SK-N-SH (cell line): ENCODE measurements at regions not wholly inside any gene's neighbourhood (a gene's known extent, or its start where the extent isn't known, plus 50 kb on each side); places are given as distances from the start of the nearest gene placed in this dataset.

Experiments
- CTCF ChIA-PET: fragments of 300-600, 350-600 bp; formaldehyde crosslinking; extraction: SDS; loops from one replicate; lab custom pipeline; 2021; lab: Yijun Ruan, JAX
- POLR2A ChIA-PET: fragments of 350-600 bp; sonication (Branson Sonifier 250); formaldehyde crosslinking; extraction: SDS; loops from one replicate; lab custom pipeline; 2020; ENCODE audit warnings: antibody characterized with exemption, inconsistent platforms; lab: Yijun Ruan, JAX
- DNase-seq: peaks from one replicate; pipeline ENCODE4 v3.0.0; 2012
- H2AFZ ChIP-seq: fragments of 200-600 bp; sonication (generic); 2 replicates; pipeline ENCODE4 v1.8.1; 2016; ENCODE audit warnings: antibody characterized with exemption, mild to moderate bottlenecking, low read depth
- H3F3A ChIP-seq: fragments of 200-600 bp; sonication (generic); replicated peaks from 2 replicates; pipeline ENCODE3; 2016; ENCODE audit warnings: antibody characterized with exemption, mild to moderate bottlenecking; ENCODE audit not compliant: insufficient read depth
- H3K27ac ChIP-seq, 2 experiments: fragments of 200-500 bp in 1 of 2; fragments of 200-600 bp in 1 of 2; sonication (Bioruptor generic) in 1 of 2; sonication (generic), shearing (Covaris generic) in 1 of 2; 2 replicates each; pipeline versions ENCODE4 v1.5.1 to v1.6.1; 2014 to 2016; ENCODE audit warnings: low read depth in 2 of 2, inconsistent platforms in 1 of 2, low read length in 1 of 2, mild to moderate bottlenecking in 1 of 2, mixed read lengths in 1 of 2
- H3K27me3 ChIP-seq: fragments of 200-600 bp; sonication (generic), shearing (Covaris generic); 2 replicates; pipeline ENCODE4 v1.6.1; 2016; ENCODE audit warnings: mixed run types; ENCODE audit not compliant: insufficient read depth
- H3K36me3 ChIP-seq, 2 experiments: fragments of 200-500 bp in 1 of 2; fragments of 200-600 bp in 1 of 2; sonication (Bioruptor generic) in 1 of 2; sonication (generic) in 1 of 2; replicated peaks in 1 of 2; 2 replicates each; pipeline versions ENCODE3 to v1.5.1; 2014 to 2016; ENCODE audit warnings: low read length in 1 of 2, mild to moderate bottlenecking in 1 of 2; ENCODE audit not compliant: insufficient read depth in 2 of 2, control insufficient read depth in 1 of 2
- H3K4me1 ChIP-seq, 2 experiments: fragments of 200-500 bp in 1 of 2; fragments of 200-600 bp in 1 of 2; sonication (Bioruptor generic) in 1 of 2; sonication (generic), shearing (Covaris generic) in 1 of 2; 2 replicates each; pipeline versions ENCODE4 v1.5.1 to v1.6.1; 2014 to 2016; ENCODE audit warnings: low read depth in 1 of 2, low read length in 1 of 2, mixed run types in 1 of 2; ENCODE audit not compliant: insufficient read depth in 2 of 2, control insufficient read depth in 1 of 2
- H3K4me2 ChIP-seq: fragments of 200-600 bp; sonication (generic), shearing (Covaris generic); 2 replicates; pipeline ENCODE4 v1.6.1; 2017; ENCODE audit warnings: mixed run types
- H3K4me3 ChIP-seq, 2 experiments: fragments of 200-500 bp in 1 of 2; fragments of 200-600 bp in 1 of 2; sonication (Bioruptor generic) in 1 of 2; sonication (generic), shearing (Covaris generic) in 1 of 2; 2 replicates each; pipeline versions ENCODE4 v1.5.1 to v1.8.1; 2014 to 2016; ENCODE audit warnings: low read depth in 2 of 2, inconsistent platforms in 1 of 2, low read length in 1 of 2, mild to moderate bottlenecking in 1 of 2, mixed read lengths in 1 of 2, moderate library complexity in 1 of 2
- H3K79me2 ChIP-seq: fragments of 200-600 bp; sonication (generic); 2 replicates; pipeline ENCODE4 v1.8.1; 2017; ENCODE audit warnings: mild to moderate bottlenecking; ENCODE audit not compliant: insufficient read depth
- H3K9ac ChIP-seq: fragments of 200-600 bp; sonication (generic); 2 replicates; pipeline ENCODE4 v1.6.1; 2017; ENCODE audit warnings: mixed run types
- H3K9me2 ChIP-seq: fragments of 200-600 bp; sonication (generic); 2 replicates; pipeline ENCODE4 v1.6.1; 2017; ENCODE audit warnings: mixed run types
- H3K9me3 ChIP-seq: fragments of 200-600 bp; sonication (generic); 2 replicates; pipeline ENCODE4 v1.6.1; 2017; ENCODE audit warnings: mixed run types, mild to moderate bottlenecking, moderate library complexity
- H4K20me1 ChIP-seq: fragments of 200-600 bp; sonication (generic); 2 replicates; pipeline ENCODE4 v1.6.1; 2017; ENCODE audit warnings: mild to moderate bottlenecking, mixed run types; ENCODE audit not compliant: insufficient read depth
- CHD2 ChIP-seq: fragments of 150-350 bp; IDR thresholded peaks from 2 replicates; pipeline ENCODE4 v1.6.1; 2018; ENCODE audit warnings: low read length; ENCODE audit not compliant: partially characterized antibody
- ELF1 ChIP-seq: IDR thresholded peaks from 2 replicates; pipeline ENCODE4 v1.4.0; 2012
- EP300 ChIP-seq, 2 experiments: IDR thresholded peaks; 2 replicates each; pipeline versions ENCODE4 v1.4.0 to v1.6.1; 2012; ENCODE audit warnings: borderline replicate concordance in 1 of 2, low read depth in 1 of 2, low read length in 1 of 2
- EZH2phosphoT487 ChIP-seq: fragments of 200-600 bp; sonication (generic); IDR thresholded peaks from 2 replicates; pipeline ENCODE4 v1.6.1; 2017; ENCODE audit warnings: low read depth, mixed run types, mild to moderate bottlenecking, antibody characterized with exemption, moderate library complexity, borderline replicate concordance
- FOXJ3 ChIP-seq: sonication (generic); formaldehyde crosslinking; IDR thresholded peaks from 2 replicates; pipeline ENCODE4 v1.5.1; 2020; ENCODE audit warnings: mild to moderate bottlenecking, missing genetic modification reagents
- FOXM1 ChIP-seq: IDR thresholded peaks from 2 replicates; pipeline ENCODE4 v1.4.0; 2012; ENCODE audit warnings: low read depth, mild to moderate bottlenecking
- IRF3 ChIP-seq: fragments of 150-350 bp; IDR thresholded peaks from 2 replicates; pipeline ENCODE4 v1.6.1; 2016; ENCODE audit warnings: mild to moderate bottlenecking, low read depth, low read length
- JUND ChIP-seq: IDR thresholded peaks from 2 replicates; pipeline ENCODE4 v1.4.0; 2012
- MXI1 ChIP-seq: IDR thresholded peaks from 2 replicates; pipeline ENCODE4 v1.6.1; 2012; ENCODE audit warnings: mild to moderate bottlenecking, low read depth, low read length, improper control_type of control experiment
- NFIC ChIP-seq: IDR thresholded peaks from 2 replicates; pipeline ENCODE4 v1.4.0; 2012; ENCODE audit warnings: borderline replicate concordance
- PBX3 ChIP-seq: IDR thresholded peaks from 2 replicates; pipeline ENCODE4; 2012
- RCOR1 ChIP-seq: fragments of 150-350 bp; IDR thresholded peaks from 2 replicates; pipeline ENCODE4 v1.6.1; 2017; ENCODE audit warnings: antibody characterized with exemption, low read length
- REST ChIP-seq: IDR thresholded peaks from 2 replicates; pipeline ENCODE4 v1.6.1; 2012; ENCODE audit warnings: mild to moderate bottlenecking, low read depth, low read length, moderate library complexity
- RXRA ChIP-seq: IDR thresholded peaks from 2 replicates; pipeline ENCODE4 v1.4.0; 2012; ENCODE audit warnings: low read depth, mild to moderate bottlenecking, borderline replicate concordance
- SMC3 ChIP-seq: IDR thresholded peaks from 2 replicates; pipeline ENCODE4 v1.6.1; 2012; ENCODE audit warnings: low read depth, low read length, improper control_type of control experiment
- TAF1 ChIP-seq: IDR thresholded peaks from 2 replicates; pipeline ENCODE4 v1.6.1; 2012; ENCODE audit warnings: low read depth, mild to moderate bottlenecking, low read length, moderate library complexity, borderline replicate concordance
- TCF12 ChIP-seq: IDR thresholded peaks from 2 replicates; pipeline ENCODE4 v1.4.0; 2012
- USF2 ChIP-seq: fragments of 150-350 bp; IDR thresholded peaks from 2 replicates; pipeline ENCODE4 v1.6.1; 2017; ENCODE audit warnings: antibody characterized with exemption, low read length, low read depth, borderline replicate concordance
- WGBS: methylation state at CpG from one replicate; pipeline ENCODE4 v1.1.6; 2017; ENCODE audit warnings: low lambda C conversion rate; 5-methylcytosine and 5-hydroxymethylcytosine counted together
- TF ChIP-seq, protein P1 (sequence below): IDR thresholded peaks from 2 replicates; pipeline ENCODE4 v1.4.0; 2012; ENCODE audit warnings: low read depth, borderline replicate concordance
- TF ChIP-seq, protein P2 (sequence below): IDR thresholded peaks from 2 replicates; pipeline ENCODE4 v1.4.0; 2012; ENCODE audit warnings: low read depth

DNA sequence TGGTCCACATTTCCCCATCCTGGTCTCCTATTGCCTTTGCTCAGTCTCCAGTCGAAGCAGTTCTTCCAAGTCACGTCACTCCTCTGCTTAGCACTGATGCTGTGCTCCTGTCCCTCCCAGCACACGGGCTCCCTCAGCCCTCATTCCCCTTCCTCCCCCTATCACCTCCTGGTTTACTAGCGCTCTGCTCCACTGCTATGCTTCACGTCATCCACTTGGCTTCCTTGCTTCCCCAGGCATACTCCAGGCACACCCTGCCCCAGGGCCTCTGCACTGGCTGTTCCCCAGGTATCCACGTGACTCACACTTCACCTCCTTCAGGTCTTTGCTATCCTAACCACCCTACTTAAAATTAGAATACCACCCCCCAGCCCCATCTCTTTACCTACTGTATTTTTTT, 269.3 kb downstream of the GLI2 start:
- WGBS, result 67% methylated on average over 6 of the region's 6 CpGs
- Histone ChIP-seq H3K9me2 (no peaks in the 10 kb centered on the region), H3K4me2 (no peak overlapping the region), H3K4me1 (no peaks in the 10 kb centered on the region), H3K9me3 (no peaks in the 10 kb centered on the region), H3K9ac (no peak overlapping the region), H3K36me3 (no peaks in the 10 kb centered on the region), H3K27ac (no peak overlapping the region), H3K79me2 (no peaks in the 10 kb centered on the region), H3F3A (no peaks in the 10 kb centered on the region), H3K27me3 (no peaks in the 10 kb centered on the region), H3K4me3 (no peak overlapping the region), H4K20me1 (no peaks in the 10 kb centered on the region), H2AFZ (no peak overlapping the region)
- POLR2A ChIA-PET, result no interaction called here
- CTCF ChIA-PET, result interaction anchor here (0.6 to 1.2 kb wide), 4 partner anchors 13 to 55 kb away, joined by 3 read pairs; no protein-coding TSS in a partner anchor
- no peak for TF ChIP-seq REST
- TF ChIP-seq NFIC, result no peak
- TF ChIP-seq MXI1, result no peak
- no peak for TF ChIP-seq ELF1
- TF ChIP-seq JUND, result no peak
- TF ChIP-seq TCF12, result no peak
- no peak for TF ChIP-seq EP300 (IDR thresholded peaks at IDR 0.05; ENCODE audit: borderline replicate concordance in 1 of 2, low read depth in 1 of 2, low read length in 1 of 2)
- no peak for DNase-seq

GRCh38 chr2:121005453-121005852, 269.8 kb downstream of the GLI2 start:
- no peak overlapping the region for H3K27ac ChIP-seq
- no peak for DNase-seq
- H3K79me2 ChIP-seq, result no peaks in the 10 kb centered on the region
- no peaks in the 10 kb centered on the region for H3F3A ChIP-seq
- H3K4me3 ChIP-seq, result no peak overlapping the region
- POLR2A ChIA-PET, result no interaction called here
- 68% methylated on average over 3 of the region's 3 CpGs for WGBS
- H4K20me1 ChIP-seq, result no peaks in the 10 kb centered on the region
- H3K9ac ChIP-seq, result no peak overlapping the region
- H3K9me2 ChIP-seq, result no peaks in the 10 kb centered on the region
- H3K27me3 ChIP-seq, result no peaks in the 10 kb centered on the region
- no peaks in the 10 kb centered on the region for H3K4me1 ChIP-seq
- no peak overlapping the region for H3K4me2 ChIP-seq
- peaks cover under 1% of the 10 kb centered on the region; the same call in 1 of the 2 replicates for H3K9me3 ChIP-seq
- CTCF ChIA-PET, result interaction anchor here (1.0 to 1.2 kb wide), 3 partner anchors 13 to 55 kb away, joined by 3 read pairs; no protein-coding TSS in a partner anchor
- H2AFZ ChIP-seq, result no peak overlapping the region
- no peaks in the 10 kb centered on the region for H3K36me3 ChIP-seq
- TF ChIP-seq PBX3 (no peak), USF2 (no peak), EP300 (IDR thresholded peaks at IDR 0.05; ENCODE audit: borderline replicate concordance in 1 of 2, low read depth in 1 of 2, low read length in 1 of 2) (no peak), FOXJ3 (no peak), FOXM1 (no peak), SMC3 (no peak), ELF1 (no peak), EZH2phosphoT487 (no peak), RCOR1 (no peak), TCF12 (no peak), CHD2 (no peak), TAF1 (no peak), RXRA (no peak), IRF3 (no peak)
- TF ChIP-seq, protein P1, sequence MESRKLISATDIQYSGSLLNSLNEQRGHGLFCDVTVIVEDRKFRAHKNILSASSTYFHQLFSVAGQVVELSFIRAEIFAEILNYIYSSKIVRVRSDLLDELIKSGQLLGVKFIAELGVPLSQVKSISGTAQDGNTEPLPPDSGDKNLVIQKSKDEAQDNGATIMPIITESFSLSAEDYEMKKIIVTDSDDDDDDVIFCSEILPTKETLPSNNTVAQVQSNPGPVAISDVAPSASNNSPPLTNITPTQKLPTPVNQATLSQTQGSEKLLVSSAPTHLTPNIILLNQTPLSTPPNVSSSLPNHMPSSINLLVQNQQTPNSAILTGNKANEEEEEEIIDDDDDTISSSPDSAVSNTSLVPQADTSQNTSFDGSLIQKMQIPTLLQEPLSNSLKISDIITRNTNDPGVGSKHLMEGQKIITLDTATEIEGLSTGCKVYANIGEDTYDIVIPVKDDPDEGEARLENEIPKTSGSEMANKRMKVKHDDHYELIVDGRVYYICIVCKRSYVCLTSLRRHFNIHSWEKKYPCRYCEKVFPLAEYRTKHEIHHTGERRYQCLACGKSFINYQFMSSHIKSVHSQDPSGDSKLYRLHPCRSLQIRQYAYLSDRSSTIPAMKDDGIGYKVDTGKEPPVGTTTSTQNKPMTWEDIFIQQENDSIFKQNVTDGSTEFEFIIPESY, result no peak
- TF ChIP-seq, protein P2, sequence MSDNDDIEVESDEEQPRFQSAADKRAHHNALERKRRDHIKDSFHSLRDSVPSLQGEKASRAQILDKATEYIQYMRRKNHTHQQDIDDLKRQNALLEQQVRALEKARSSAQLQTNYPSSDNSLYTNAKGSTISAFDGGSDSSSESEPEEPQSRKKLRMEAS, result no peak
